GM12872 (cell line): ENCODE measurements at regions not wholly inside any gene's neighbourhood (a gene's known extent, or its start where the extent isn't known, plus 50 kb on each side); places are given as distances from the start of the nearest gene placed in this dataset.

Source experiments
- CTCF ChIP-seq: IDR thresholded peaks from 3 replicates; pipeline ENCODE4 v1.5.1; 2011; ENCODE audit warnings: low read depth, mild to moderate bottlenecking, low read length, moderate library complexity; ENCODE audit not compliant: insufficient read depth

GRCh38 chrX:40792433-40792832 is 57.1 kb upstream of the MED14 start:
- TF ChIP-seq CTCF: no peak

GRCh38 chrX:40805404-40805803 is 70.1 kb upstream of the MED14 start:
- TF ChIP-seq CTCF: no peak

- TF ChIP-seq CTCF: no peak
These were observed 71.3 kb upstream of the MED14 start for GRCh38 chrX:40806513-40807220.

- no peak for TF ChIP-seq CTCF
These were observed 72.0 kb upstream of the MED14 start for GRCh38 chrX:40807384-40807783.

GRCh38 chrX:40808203-40808602 is 72.9 kb upstream of the MED14 start:
- no peak for TF ChIP-seq CTCF

- no peak for TF ChIP-seq CTCF
These were observed 73.9 kb upstream of the MED14 start for GRCh38 chrX:40809210-40809609.

GRCh38 chrX:40816906-40817305 is 81.6 kb upstream of the MED14 start:
- TF ChIP-seq CTCF: no peak
